Transverse colon (tissue), 4 donors: ENCODE measurements at regions not wholly inside any gene's neighbourhood (a gene's known extent, or its start where the extent isn't known, plus 50 kb on each side); places are given as distances from the start of the nearest gene placed in this dataset.

Experiments used
- EP300 ChIP-seq: sonication (generic); formaldehyde crosslinking; IDR thresholded peaks from one replicate; pipeline ENCODE4 v1.6.1; 2017; ENCODE audit warnings: antibody characterized with exemption, low read depth
- POLR2A ChIP-seq: fragments of 450-650 bp; IDR thresholded peaks from one replicate; pipeline ENCODE4 v1.6.1; 2016; ENCODE audit warnings: antibody characterized with exemption, mild to moderate bottlenecking, moderate library complexity
- POLR2AphosphoS5 ChIP-seq, 3 donors: sonication (generic); formaldehyde crosslinking; IDR thresholded peaks; one replicate each; pipeline ENCODE4 v1.6.1; 2016; ENCODE audit warnings: antibody characterized with exemption in 3 of 3
- TF ChIP-seq, protein P1 (sequence below), 5 experiments: fragments of 200-600 bp in 3 of 5; fragments of 450-650 bp in 2 of 5; sonication (generic) in 3 of 5; IDR thresholded peaks; 1 replicate in 2 of 5; 2 replicates in 3 of 5; pipeline ENCODE4 v1.5.1; 2016 to 2017; ENCODE audit warnings: antibody characterized with exemption in 5 of 5, inconsistent platforms in 3 of 5, mild to moderate bottlenecking in 2 of 5, moderate library complexity in 1 of 5

GRCh38 chr5:12246036-12246435, 341.8 kb upstream of the CTNND2 start:
- TF ChIP-seq, protein P1, sequence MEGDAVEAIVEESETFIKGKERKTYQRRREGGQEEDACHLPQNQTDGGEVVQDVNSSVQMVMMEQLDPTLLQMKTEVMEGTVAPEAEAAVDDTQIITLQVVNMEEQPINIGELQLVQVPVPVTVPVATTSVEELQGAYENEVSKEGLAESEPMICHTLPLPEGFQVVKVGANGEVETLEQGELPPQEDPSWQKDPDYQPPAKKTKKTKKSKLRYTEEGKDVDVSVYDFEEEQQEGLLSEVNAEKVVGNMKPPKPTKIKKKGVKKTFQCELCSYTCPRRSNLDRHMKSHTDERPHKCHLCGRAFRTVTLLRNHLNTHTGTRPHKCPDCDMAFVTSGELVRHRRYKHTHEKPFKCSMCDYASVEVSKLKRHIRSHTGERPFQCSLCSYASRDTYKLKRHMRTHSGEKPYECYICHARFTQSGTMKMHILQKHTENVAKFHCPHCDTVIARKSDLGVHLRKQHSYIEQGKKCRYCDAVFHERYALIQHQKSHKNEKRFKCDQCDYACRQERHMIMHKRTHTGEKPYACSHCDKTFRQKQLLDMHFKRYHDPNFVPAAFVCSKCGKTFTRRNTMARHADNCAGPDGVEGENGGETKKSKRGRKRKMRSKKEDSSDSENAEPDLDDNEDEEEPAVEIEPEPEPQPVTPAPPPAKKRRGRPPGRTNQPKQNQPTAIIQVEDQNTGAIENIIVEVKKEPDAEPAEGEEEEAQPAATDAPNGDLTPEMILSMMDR (IDR thresholded peaks at IDR 0.05) = no peak
- no peak for TF ChIP-seq POLR2A
- no peak for TF ChIP-seq POLR2AphosphoS5 (IDR thresholded peaks at IDR 0.05)
- TF ChIP-seq EP300 = no peak
